ENCODE measurements at regions not wholly inside any gene's neighbourhood (a gene's known extent, or its start where the extent isn't known, plus 50 kb on each side); places are given as distances from the start of the nearest gene placed in this dataset.

DNA sequence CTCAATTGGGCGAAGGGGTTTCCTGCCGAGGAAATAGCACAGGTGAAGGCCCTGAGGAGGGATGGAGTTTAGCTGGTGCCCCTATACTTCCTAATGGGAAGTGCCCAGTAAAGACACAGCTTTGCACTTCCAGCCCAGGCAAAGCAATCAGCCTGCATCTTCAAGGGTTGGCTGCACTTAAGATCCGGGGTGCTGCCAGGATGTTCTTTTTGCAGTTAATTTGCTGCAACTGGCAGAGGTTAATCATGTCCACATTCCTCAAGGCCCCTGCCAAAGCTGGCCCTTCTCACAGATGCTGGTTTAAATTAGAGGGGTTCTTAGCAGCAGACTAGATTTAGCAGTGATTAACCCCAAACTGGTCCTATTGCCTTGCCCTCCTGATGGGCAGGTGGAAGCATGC lies 137.7 kb upstream of the NAV2 start:
- no peak overlapping the region for H3K4me3 ChIP-seq (ENCODE audit: insufficient read depth, low read depth, low read length)
- no peaks in the 10 kb centered on the region for H3K36me3 ChIP-seq (ENCODE audit: control insufficient read depth, insufficient read depth, low read length)
- no peak overlapping the region for H3K18ac ChIP-seq (ENCODE audit: low read depth, low read length)
- H3K4ac ChIP-seq (ENCODE audit: low read depth, low read length) = no peak overlapping the region
- H4K5ac ChIP-seq (ENCODE audit: low read depth, low read length) = no peak overlapping the region
- no peak overlapping the region for H4K91ac ChIP-seq (ENCODE audit: insufficient read depth, low read depth, low read length)
- CTCF ChIA-PET = no interaction called here
- no peak overlapping the region for H3K9ac ChIP-seq (ENCODE audit: low read depth, low read length)
- in situ Hi-C loops (cut with MboI; ENCODE audit: low sequenced_read_pairs) = no loop called here
- H2AK9ac ChIP-seq (replicated peaks; ENCODE audit: low read depth, low read length, poor library complexity) = no peak overlapping the region
- no peak overlapping the region for H4K8ac ChIP-seq (ENCODE audit: low read depth in 2 of 2, low read length in 2 of 2)
- H2BK15ac ChIP-seq (ENCODE audit: low read depth, low read length) = no peak overlapping the region
- H3K14ac ChIP-seq (replicated peaks; ENCODE audit: low read depth, low read length) = no peak overlapping the region
- no peak overlapping the region for H3K27ac ChIP-seq (ENCODE audit: insufficient read depth, low read length)
- H4K20me1 ChIP-seq (ENCODE audit: insufficient read depth, low read length) = no peaks in the 10 kb centered on the region
- DNase-seq (no peak), ATAC-seq (ENCODE audit: low read depth) (no peak)
- H3K4me2 ChIP-seq (ENCODE audit: low read depth, low read length) = no peak overlapping the region
- no peak overlapping the region for H2AFZ ChIP-seq (replicated peaks; ENCODE audit: low read length, poor library complexity)
- H2BK20ac ChIP-seq (ENCODE audit: low read depth, low read length) = no peak overlapping the region
- no peaks in the 10 kb centered on the region; the same call in 1 of the 2 replicates for H3K9me3 ChIP-seq (ENCODE audit: control insufficient read depth, insufficient read depth, low read length)
- H3K23ac ChIP-seq (ENCODE audit: low read depth, low read length) = no peak overlapping the region
- BruUV-seq (replicated peaks) = no TSS peak
- TF ChIP-seq BHLHE40 (IDR thresholded peaks at IDR 0.05; ENCODE audit: low read depth, low read length) = no peak
- no peak for TF ChIP-seq RAD21 (IDR thresholded peaks at IDR 0.05; ENCODE audit: low read length)
- no peak for TF ChIP-seq ELK1 (IDR thresholded peaks at IDR 0.05; ENCODE audit: borderline replicate concordance, low read depth, low read length)
- TF ChIP-seq RFX5 (IDR thresholded peaks at IDR 0.05; ENCODE audit: low read depth, low read length) = no peak
- no peak for TF ChIP-seq NFE2L2 (IDR thresholded peaks at IDR 0.05; ENCODE audit: low read depth, low read length)
- TF ChIP-seq RCOR1 (IDR thresholded peaks at IDR 0.05; ENCODE audit: insufficient replicate concordance, low read length) = no peak
- no peak for TF ChIP-seq POLR2A (IDR thresholded peaks at IDR 0.05; ENCODE audit: low read depth, low read length)
- TF ChIP-seq MAZ (IDR thresholded peaks at IDR 0.05; ENCODE audit: borderline replicate concordance, low read depth, low read length) = no peak
- no peak for TF ChIP-seq MAFK (IDR thresholded peaks at IDR 0.05; ENCODE audit: low read depth, low read length)
- no peak for TF ChIP-seq CEBPB (IDR thresholded peaks at IDR 0.05; ENCODE audit: low read depth, low read length)
- TF ChIP-seq, protein P1, sequence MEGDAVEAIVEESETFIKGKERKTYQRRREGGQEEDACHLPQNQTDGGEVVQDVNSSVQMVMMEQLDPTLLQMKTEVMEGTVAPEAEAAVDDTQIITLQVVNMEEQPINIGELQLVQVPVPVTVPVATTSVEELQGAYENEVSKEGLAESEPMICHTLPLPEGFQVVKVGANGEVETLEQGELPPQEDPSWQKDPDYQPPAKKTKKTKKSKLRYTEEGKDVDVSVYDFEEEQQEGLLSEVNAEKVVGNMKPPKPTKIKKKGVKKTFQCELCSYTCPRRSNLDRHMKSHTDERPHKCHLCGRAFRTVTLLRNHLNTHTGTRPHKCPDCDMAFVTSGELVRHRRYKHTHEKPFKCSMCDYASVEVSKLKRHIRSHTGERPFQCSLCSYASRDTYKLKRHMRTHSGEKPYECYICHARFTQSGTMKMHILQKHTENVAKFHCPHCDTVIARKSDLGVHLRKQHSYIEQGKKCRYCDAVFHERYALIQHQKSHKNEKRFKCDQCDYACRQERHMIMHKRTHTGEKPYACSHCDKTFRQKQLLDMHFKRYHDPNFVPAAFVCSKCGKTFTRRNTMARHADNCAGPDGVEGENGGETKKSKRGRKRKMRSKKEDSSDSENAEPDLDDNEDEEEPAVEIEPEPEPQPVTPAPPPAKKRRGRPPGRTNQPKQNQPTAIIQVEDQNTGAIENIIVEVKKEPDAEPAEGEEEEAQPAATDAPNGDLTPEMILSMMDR (conservative IDR thresholded peaks at IDR 0.05; ENCODE audit: low read depth, low read length) = no peak
- TF ChIP-seq, protein P2, sequence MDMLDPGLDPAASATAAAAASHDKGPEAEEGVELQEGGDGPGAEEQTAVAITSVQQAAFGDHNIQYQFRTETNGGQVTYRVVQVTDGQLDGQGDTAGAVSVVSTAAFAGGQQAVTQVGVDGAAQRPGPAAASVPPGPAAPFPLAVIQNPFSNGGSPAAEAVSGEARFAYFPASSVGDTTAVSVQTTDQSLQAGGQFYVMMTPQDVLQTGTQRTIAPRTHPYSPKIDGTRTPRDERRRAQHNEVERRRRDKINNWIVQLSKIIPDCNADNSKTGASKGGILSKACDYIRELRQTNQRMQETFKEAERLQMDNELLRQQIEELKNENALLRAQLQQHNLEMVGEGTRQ (IDR thresholded peaks at IDR 0.05; ENCODE audit: low read depth, low read length) = no peak
- no peak for TF ChIP-seq MXI1 (IDR thresholded peaks at IDR 0.05; ENCODE audit: borderline replicate concordance, low read depth, low read length)
- TF ChIP-seq FOS (IDR thresholded peaks at IDR 0.05; ENCODE audit: low read depth, low read length) = no peak
- TF ChIP-seq CHD1 (IDR thresholded peaks at IDR 0.05; ENCODE audit: low read depth, low read length) = no peak
- TF ChIP-seq SMC3 (IDR thresholded peaks at IDR 0.05; ENCODE audit: low read depth, low read length) = no peak
- no peak overlapping the region for H3K56ac ChIP-seq (ENCODE audit: extremely low read depth, insufficient read depth, low read length)
- no peak overlapping the region for H2BK5ac ChIP-seq (ENCODE audit: low read depth, low read length, poor library complexity, severe bottlenecking)
- POLR2A ChIA-PET (ENCODE audit: unreplicated experiment) = no interaction called here
- intact Hi-C loops (cut with micrococcal nuclease) = loop anchor here (5.0 kb wide), 2 partner anchors 137 to 762 kb away; partner anchors contain the start of gene NAV2
- peaks cover 20% of the 10 kb centered on the region for H3K4me1 ChIP-seq (ENCODE audit: control insufficient read depth, insufficient read depth, low read length)
- dilution Hi-C loops (cut with HindIII; ENCODE audit: low sequenced_read_pairs, unreplicated experiment) = no loop called here
- peaks cover 12% of the 10 kb centered on the region for H3K9me1 ChIP-seq (ENCODE audit: insufficient read depth, low read length)
- WGBS, 2 experiments (ENCODE audit: extremely low coverage in 2 of 2, insufficient read length in 1 of 2) = no CpG with 5 or more reads among the region's 3 CpGs
- no peaks in the 10 kb centered on the region; the same call in 1 of the 2 replicates for H3K27me3 ChIP-seq (ENCODE audit: control insufficient read depth, insufficient read depth, low read length)
- H2AK5ac ChIP-seq (ENCODE audit: low read depth, low read length) = no peak overlapping the region
- H2BK120ac ChIP-seq (ENCODE audit: low read depth, low read length) = no peak overlapping the region
- 0 out of 4 replicates have a peak, but pooled peaks cover 0 to 6% of the 10 kb centered on the region in 2 experiments for H3K79me1 ChIP-seq (ENCODE audit: low read depth in 1 of 2, low read length in 2 of 2)
